ENCODE measurements at regions not wholly inside any gene's neighbourhood (a gene's known extent, or its start where the extent isn't known, plus 50 kb on each side); places are given as distances from the start of the nearest gene placed in this dataset.

DNA sequence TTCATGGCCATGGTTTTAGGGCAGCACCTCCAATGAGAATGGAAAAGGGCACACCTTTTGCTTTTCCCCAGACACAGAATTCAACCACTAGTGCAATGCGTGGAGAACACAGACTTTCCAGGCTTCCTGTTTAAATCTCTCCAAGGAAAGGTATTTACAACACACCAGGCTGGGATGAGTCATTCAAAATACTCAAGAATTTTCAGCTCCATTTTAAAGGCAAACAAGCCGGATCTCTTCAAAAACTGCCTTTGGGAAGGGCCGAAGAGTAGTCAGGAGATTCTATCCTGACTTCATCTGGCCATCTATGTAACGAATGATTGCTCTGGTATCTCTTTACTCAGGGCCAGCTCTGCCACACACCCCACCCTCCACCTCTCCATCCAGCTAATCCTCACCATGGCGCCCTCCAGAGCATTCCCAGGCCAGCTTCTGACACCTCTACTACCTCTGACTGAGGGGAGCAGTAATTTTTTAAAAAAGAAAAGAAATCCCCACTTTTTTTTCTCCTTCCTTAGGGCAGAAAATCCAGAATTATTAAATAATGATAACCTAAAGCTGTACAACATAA is 254.6 kb downstream of the LY86 start:
- TF ChIP-seq, protein P1, sequence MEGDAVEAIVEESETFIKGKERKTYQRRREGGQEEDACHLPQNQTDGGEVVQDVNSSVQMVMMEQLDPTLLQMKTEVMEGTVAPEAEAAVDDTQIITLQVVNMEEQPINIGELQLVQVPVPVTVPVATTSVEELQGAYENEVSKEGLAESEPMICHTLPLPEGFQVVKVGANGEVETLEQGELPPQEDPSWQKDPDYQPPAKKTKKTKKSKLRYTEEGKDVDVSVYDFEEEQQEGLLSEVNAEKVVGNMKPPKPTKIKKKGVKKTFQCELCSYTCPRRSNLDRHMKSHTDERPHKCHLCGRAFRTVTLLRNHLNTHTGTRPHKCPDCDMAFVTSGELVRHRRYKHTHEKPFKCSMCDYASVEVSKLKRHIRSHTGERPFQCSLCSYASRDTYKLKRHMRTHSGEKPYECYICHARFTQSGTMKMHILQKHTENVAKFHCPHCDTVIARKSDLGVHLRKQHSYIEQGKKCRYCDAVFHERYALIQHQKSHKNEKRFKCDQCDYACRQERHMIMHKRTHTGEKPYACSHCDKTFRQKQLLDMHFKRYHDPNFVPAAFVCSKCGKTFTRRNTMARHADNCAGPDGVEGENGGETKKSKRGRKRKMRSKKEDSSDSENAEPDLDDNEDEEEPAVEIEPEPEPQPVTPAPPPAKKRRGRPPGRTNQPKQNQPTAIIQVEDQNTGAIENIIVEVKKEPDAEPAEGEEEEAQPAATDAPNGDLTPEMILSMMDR (IDR thresholded peaks at IDR 0.05; ENCODE audit: extremely low read depth in 1 of 2, insufficient read depth in 1 of 2, low read depth in 1 of 2, low read length in 2 of 2) = no peak
- TF ChIP-seq POLR2A (IDR thresholded peaks at IDR 0.05; ENCODE audit: low read depth, low read length) = no peak
- TF ChIP-seq POLR2AphosphoS5 (IDR thresholded peaks at IDR 0.05; ENCODE audit: insufficient read depth, low read depth, low read length) = no peak
- no peak for TF ChIP-seq MYC (IDR thresholded peaks at IDR 0.05; ENCODE audit: low read depth, low read length)
- TF ChIP-seq EZH2 (IDR thresholded peaks at IDR 0.05; ENCODE audit: borderline replicate concordance, low read depth, low read length, severe bottlenecking) = no peak
- no peak for TF ChIP-seq FOS (IDR thresholded peaks at IDR 0.05; ENCODE audit: borderline replicate concordance, insufficient read depth, low read length)
- TF ChIP-seq, protein P2, sequence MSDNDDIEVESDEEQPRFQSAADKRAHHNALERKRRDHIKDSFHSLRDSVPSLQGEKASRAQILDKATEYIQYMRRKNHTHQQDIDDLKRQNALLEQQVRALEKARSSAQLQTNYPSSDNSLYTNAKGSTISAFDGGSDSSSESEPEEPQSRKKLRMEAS (IDR thresholded peaks at IDR 0.05; ENCODE audit: insufficient read depth, insufficient read length) = no peak
- TF ChIP-seq JUN (IDR thresholded peaks at IDR 0.05; ENCODE audit: borderline replicate concordance, insufficient read depth, insufficient read length, low read depth) = no peak
